ENCODE measurements at regions not wholly inside any gene's neighbourhood (a gene's known extent, or its start where the extent isn't known, plus 50 kb on each side); places are given as distances from the start of the nearest gene placed in this dataset.
"Not testable (repeated sequence)": the region's sequence is repeated elsewhere in the genome, so short reads cannot be mapped to it uniquely, and the experiment has no call there.

- no peak for DNase-seq (ENCODE audit: low read depth)
Observed at GRCh38 chr13:103615771-103616170, 549.6 kb upstream of the SLC10A2 start.

- DNase-seq (ENCODE audit: low read depth) = no peak
Observed at GRCh38 chr13:103614761-103615160, 548.5 kb upstream of the SLC10A2 start.

GRCh38 chr13:103607995-103608394 lies 541.8 kb upstream of the SLC10A2 start:
- no peak for DNase-seq (ENCODE audit: low read depth)

- no peak for DNase-seq (ENCODE audit: low read depth)
Observed at GRCh38 chr13:103605546-103606326, 539.5 kb upstream of the SLC10A2 start.

- DNase-seq (ENCODE audit: low read depth) = not testable (repeated sequence)
Observed at GRCh38 chr13:103599870-103600269, 533.7 kb upstream of the SLC10A2 start.

- DNase-seq (ENCODE audit: low read depth) = no peak
Observed at GRCh38 chr13:103598671-103599070, 532.5 kb upstream of the SLC10A2 start.

GRCh38 chr13:103573446-103573845 lies 507.2 kb upstream of the SLC10A2 start:
- no peak for DNase-seq (ENCODE audit: low read depth)

- no peak for DNase-seq (ENCODE audit: low read depth)
Observed at GRCh38 chr13:103568314-103568713, 502.1 kb upstream of the SLC10A2 start.

GRCh38 chr13:103557878-103558277 lies 491.7 kb upstream of the SLC10A2 start:
- DNase-seq (ENCODE audit: low read depth) = no peak

GRCh38 chr13:103556681-103557080 lies 490.5 kb upstream of the SLC10A2 start:
- no peak for DNase-seq (ENCODE audit: low read depth)

- DNase-seq (ENCODE audit: low read depth) = no peak
Observed at GRCh38 chr13:103547914-103548313, 481.7 kb upstream of the SLC10A2 start.

GRCh38 chr13:103546271-103546670 lies 480.1 kb upstream of the SLC10A2 start:
- no peak for DNase-seq (ENCODE audit: low read depth)

GRCh38 chr13:103542648-103543047 lies 476.4 kb upstream of the SLC10A2 start:
- DNase-seq (ENCODE audit: low read depth) = no peak

- no peak for DNase-seq (ENCODE audit: low read depth)
Observed at GRCh38 chr13:103540382-103540765, 474.2 kb upstream of the SLC10A2 start.

- DNase-seq (ENCODE audit: low read depth) = no peak
Observed at GRCh38 chr13:103539721-103540381, 473.6 kb upstream of the SLC10A2 start.

- DNase-seq (ENCODE audit: low read depth) = no peak
Observed at GRCh38 chr13:103539265-103539664, 473.0 kb upstream of the SLC10A2 start.

GRCh38 chr13:103537616-103538015 lies 471.4 kb upstream of the SLC10A2 start:
- DNase-seq (ENCODE audit: low read depth) = no peak

- no peak for DNase-seq (ENCODE audit: low read depth)
Observed at GRCh38 chr13:103531278-103531677, 465.1 kb upstream of the SLC10A2 start.

- DNase-seq (ENCODE audit: low read depth) = no peak
Observed at GRCh38 chr13:103528437-103528836, 462.2 kb upstream of the SLC10A2 start.

- DNase-seq (ENCODE audit: low read depth) = no peak
Observed at GRCh38 chr13:103525530-103525929, 459.3 kb upstream of the SLC10A2 start.

GRCh38 chr13:103523858-103524257 lies 457.6 kb upstream of the SLC10A2 start:
- no peak for DNase-seq (ENCODE audit: low read depth)

GRCh38 chr13:103521532-103521931 lies 455.3 kb upstream of the SLC10A2 start:
- DNase-seq (ENCODE audit: low read depth) = no peak

- no peak for DNase-seq (ENCODE audit: low read depth)
Observed at GRCh38 chr13:103517768-103518102, 451.5 kb upstream of the SLC10A2 start.

Measured in stimulated activated CD8-positive, alpha-beta memory T cell treated with anti-CD3 and anti-CD28 coated beads, Interleukin-4, amount 100 ng/mL, for 24 hours (primary cell).